Erythroblast (primary cell): ENCODE measurements at regions not wholly inside any gene's neighbourhood (a gene's known extent, or its start where the extent isn't known, plus 50 kb on each side); places are given as distances from the start of the nearest gene placed in this dataset.
A peak's percentile ranks its signal among the peaks of the same experiment; 100 is the strongest.
"Not testable (repeated sequence)": the region's sequence is repeated elsewhere in the genome, so short reads cannot be mapped to it uniquely, and the experiment has no call there.

Source experiments
- DNase-seq, 2 experiments: peaks; one replicate each; lab custom pipeline; 2025; lab: John Stamatoyannopoulos, UW
- GATA1 ChIP-seq: IDR thresholded peaks from 2 replicates; pipeline ENCODE4 v1.6.1; 2011; ENCODE audit warnings: low read depth, mild to moderate bottlenecking, control low read depth, low read length, moderate library complexity
- POLR2A ChIP-seq: IDR thresholded peaks from 2 replicates; pipeline ENCODE4 v1.6.1; 2011; ENCODE audit warnings: mild to moderate bottlenecking, low read length

DNA sequence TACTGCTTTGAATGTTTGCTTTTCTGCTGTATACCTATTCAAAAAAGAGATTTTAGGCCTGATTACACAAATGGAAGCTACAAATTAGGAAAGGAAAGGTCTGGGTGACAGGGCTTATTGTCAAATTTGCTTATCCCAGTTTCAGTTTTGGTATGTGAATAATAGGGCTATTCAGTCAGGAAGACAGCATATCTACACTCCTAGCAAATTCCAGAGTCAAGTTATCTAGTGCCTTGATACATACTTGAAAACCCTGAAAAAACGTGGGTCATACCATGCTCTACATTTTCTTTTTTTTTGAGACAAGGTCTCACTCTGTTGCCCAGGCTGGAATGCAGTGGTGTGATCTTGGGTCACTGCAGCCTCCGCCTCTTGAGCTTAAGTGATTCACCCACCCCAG lies 59.2 kb upstream of the CCDC180 start:
- DNase-seq, result not testable (repeated sequence)

GRCh38 chr9:97243606-97244005 lies 63.9 kb upstream of the CCDC180 start:
- no peak for TF ChIP-seq GATA1
- no peak for TF ChIP-seq POLR2A

DNA sequence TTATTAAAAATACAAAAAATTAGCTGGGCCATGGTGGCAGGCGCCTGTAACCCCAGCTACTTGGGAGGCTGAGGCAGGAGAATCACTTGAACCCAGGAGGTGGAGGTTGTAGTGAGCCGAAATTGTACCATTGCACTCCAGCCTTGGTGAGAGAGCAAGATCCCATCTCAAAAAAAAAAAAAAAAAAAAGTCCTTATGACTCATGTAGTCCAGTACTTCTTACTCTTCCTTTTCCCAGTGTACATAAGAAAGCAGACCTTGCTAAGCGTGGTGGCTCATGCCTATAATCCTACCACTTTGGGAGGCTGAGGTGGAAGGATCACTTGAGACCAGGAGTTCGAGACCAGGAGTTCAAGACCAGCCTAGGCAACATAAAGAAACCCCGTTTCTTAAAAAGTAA lies 66.0 kb upstream of the CCDC180 start:
- not testable (repeated sequence) for DNase-seq

More at GRCh38 chr9:97243606-97244005, 63.9 kb upstream of the CCDC180 start:
- no peak for DNase-seq

DNA sequence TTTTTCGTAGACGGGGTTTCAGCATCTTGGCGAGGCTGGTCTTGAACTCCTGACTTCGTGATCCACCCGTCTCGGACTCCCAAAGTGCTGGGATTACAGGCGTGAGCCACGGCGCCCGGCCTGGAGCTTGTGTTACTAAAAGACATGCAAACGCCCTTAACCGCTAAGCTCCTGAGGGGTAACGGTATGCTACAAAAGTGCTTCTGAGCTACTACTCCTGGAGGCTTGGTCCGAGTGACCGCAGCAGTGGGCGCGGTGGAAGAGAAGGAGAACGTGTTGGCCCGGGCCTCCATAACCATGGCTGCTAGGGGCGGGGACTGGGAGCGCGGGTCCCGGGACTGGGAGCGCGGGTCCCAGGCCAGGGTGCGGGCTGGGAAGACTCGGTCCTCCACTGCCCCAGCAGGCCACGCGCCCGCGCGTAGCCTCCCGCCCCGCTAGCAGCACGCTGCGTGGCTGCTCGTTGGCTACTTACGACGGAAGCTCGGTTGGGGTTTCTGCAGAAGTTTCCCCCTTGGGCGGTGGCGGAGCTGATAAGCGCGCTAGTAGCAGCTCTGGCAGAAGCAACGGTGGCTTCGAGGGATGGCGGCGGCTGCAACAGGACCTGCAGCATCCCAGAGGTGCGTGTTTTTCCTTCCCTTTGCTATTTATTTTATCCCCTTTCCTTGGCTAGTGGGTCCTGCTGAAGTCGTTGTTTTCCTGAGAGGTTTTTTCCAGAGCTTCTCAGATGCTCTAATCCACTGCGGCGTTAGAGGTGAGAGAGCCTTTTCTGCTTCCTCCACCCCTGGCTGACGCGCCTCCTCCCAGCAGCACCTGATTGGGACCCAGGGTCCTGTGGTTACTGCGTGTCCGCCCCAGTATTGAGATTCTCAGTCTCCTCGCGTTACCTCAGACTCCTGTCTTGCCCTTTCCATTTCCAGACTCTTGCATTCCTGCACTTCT lies 69.2 kb upstream of the CCDC180 start:
- TF ChIP-seq POLR2A (peak; percentile 83), GATA1 (no peak)
- DNase-seq, result peak; percentile 92 to 94

DNA sequence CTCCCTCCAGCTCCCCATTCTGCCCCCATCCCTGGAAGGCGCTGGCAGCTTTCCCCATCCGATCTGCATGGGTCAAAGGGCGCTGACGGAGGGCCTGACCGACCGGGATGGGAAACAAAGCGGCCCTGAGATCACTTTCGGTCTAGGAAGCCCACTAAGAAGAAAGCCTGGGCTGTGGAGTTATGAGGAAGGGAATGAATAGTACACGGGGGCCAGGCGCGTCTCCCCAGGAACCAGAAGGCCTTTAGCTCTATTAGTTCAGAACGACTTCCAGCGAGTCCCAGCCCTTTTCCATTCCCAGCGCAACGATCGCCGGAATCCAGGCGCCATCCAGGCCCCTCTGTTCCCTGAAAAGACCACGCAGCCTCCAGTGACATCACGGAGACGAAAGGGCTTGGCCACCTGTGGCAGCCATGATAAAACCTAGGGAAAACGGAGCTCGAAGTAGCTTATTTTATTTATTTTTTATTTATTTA lies 70.1 kb upstream of the CCDC180 start:
- TF ChIP-seq POLR2A (no peak), GATA1 (no peak)
- DNase-seq, result peak; percentile 29 to 38

DNA sequence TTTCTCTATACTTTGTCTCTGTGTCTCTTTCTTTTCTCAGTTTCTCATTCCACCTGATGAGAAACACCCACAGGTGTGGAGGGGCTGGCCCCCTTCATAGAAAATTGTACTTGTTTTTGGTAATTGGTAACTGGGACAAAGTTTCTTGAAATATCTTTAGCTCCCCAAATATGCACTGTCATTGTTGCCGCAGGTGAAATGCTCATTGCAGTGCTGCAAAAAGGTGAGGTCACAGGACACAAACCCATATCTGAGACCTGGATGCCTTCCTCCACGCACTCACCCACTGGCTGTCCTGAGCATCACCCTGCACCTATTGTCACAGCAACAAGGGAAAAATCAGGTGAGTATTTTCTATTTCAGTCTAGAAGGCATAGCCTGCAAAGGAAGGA lies 74.5 kb upstream of the CCDC180 start:
- not testable (repeated sequence) for DNase-seq

DNA sequence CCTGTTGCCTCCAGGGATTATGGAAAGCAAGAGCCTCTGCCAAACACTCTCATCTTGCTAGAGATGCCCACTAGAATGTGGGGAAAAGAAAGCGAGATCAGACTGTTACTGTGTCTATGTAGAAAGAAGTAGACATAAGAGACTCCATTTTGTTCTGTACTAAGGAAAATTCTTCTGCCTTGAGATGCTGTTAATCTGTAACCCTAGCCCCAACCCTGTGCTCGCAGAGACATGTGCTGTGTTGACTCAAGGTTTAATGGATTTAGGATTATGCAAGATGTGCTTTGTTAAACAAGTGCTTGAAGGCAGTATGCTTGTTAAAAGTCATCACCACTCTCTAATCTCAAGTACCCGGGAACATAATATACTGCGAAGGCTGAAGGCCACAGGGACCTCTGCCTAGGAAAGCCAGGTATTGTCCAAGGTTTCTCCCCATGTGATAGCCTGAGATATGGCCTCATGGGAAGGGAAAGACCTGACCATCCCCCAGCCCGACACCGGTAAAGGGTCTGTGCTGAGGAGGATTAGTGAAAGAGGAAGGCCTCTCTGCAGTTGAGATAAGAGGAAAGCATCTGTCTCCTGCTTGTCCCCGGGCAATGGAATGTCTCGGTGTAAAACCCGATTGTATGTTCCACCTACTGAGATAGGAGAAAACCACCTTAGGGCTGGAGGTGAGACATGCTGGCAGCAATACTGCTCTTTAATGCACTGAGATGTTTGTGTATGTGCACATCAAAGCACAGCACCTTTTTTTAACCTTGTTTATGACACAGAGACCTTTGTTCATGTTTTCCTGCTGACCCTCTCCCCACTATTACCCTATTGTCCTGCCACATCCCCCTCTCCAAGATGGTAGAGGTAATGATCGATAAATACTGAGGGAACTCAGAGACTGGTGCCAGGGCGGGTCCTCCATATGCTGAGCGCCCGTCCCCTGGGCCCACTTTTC lies 75.1 kb upstream of the CCDC180 start:
- not testable (repeated sequence) for DNase-seq

- DNase-seq, result not testable (repeated sequence)
Observed at GRCh38 chr9:97222393-97222792, 85.1 kb upstream of the CCDC180 start.

GRCh38 chr9:97221478-97222355 lies 85.7 kb upstream of the CCDC180 start:
- peak; percentile 83 to 87 for DNase-seq

- TF ChIP-seq POLR2A (no peak), GATA1 (no peak)
- no peak for DNase-seq
Observed at GRCh38 chr9:97220894-97221477, 86.5 kb upstream of the CCDC180 start.

DNA sequence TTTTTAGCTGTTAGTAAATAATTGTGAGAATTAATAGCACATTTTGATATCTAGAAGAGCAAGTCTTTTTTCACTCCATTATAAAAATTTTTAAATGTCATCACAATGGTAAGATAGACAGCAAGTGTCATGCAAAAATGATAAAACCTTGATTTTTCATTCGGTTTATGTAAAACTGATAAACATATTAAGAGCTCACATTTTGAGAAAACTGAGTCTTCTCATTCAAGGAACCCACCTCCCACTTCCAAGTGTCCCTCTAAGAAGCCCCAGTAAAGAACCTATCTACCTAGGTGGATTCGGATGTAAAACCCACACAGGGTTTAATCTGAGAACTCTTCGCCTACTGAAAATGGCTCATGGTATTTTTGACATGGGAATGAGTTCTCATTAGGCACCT lies 87.1 kb upstream of the CCDC180 start:
- DNase-seq, result not testable (repeated sequence)

DNA sequence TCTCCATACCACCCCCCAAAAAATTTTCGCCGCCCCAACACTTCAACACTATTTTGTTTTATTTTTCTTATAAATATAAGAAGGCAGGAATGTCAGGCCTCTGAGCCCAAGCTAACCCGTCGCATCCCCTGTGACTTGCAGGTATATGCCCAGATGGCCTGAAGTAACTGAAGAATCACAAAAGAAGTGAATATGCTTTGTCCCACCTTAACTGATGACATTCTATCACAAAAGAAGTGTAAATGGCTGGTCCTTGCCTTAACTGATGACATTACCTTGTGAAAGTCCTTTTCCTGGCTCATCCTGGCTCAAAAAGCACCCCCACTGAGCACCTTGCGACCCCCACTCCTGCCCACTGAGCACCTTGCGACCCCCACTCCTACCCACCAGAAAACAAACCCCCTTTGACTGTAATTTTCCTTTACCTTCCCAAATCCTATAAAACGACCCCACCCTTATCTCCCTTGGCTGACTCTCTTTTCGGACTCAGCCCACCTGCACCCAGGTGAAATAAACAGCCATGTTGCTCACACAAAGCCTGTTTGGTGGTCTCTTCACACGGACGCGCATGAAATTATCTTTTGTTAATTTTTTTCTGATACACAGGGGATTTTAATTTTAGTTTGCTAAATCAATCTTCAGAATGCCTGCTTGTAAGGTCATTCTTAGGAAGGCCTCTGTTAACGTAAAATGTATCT lies 87.9 kb upstream of the CCDC180 start:
- DNase-seq, result not testable (repeated sequence)

DNA sequence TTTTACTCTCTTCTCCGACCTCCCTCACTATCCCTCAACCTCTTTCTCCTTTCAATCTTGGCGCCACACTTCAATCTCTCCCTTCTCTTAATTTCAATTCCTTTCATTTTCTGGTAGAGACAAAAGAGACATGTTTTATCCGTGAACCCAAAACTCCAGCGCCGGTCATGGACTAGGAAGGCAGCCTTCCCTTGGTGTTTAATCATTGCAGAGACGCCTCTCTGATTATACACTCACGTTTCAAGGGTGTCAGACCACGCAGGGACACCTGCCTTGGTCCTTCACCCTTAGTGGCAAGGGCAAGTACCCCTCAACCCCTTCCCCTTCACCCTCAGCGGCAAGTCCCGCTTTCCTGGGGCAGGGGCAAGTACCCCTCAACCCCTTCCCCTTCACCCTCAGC lies 92.3 kb upstream of the CCDC180 start:
- not testable (repeated sequence) for DNase-seq

GRCh38 chr9:97214556-97214955 lies 92.9 kb upstream of the CCDC180 start:
- not testable (repeated sequence) for DNase-seq

DNA sequence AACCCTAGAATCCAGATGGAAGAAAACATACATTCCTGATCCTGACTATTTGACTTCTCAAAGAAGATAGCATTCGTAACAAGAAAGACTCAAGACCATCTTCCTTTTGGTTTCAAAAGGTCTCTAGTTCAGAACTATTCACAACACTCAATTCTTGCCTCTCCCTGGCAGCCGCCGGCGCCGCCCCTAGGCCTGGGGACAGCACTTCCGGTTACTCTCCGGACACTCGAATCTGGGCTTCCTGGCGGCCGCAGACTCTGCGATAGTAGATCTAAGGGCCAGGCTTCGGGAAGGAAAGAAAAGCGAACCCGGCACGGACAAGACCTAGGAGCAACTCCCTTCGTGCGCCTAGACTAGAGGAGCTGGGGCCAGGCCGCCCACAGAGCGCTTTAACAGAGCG lies 107.8 kb upstream of the CCDC180 start:
- DNase-seq, result not testable (repeated sequence)

DNA sequence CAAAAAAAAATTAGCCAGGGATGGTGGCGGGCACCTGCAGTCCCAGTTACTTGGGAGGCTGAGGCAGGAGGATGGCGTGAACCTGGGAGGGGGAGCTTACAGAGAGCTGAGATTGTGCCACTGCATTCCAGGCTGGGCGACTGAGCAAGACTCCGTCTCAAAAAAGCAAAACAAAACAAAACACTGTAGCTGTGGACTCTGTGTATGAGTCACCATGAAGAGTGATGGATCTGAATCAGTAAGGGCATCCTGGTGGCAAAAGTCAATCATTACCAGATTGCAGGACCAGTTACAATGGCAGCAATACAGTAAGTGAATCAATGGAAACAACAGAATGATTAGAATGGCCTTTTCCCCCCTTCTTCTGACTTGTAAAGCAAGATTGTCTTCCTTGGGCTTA lies 113.7 kb upstream of the CCDC180 start:
- DNase-seq, result not testable (repeated sequence)
